ENCODE measurements at regions not wholly inside any gene's neighbourhood (a gene's known extent, or its start where the extent isn't known, plus 50 kb on each side); places are given as distances from the start of the nearest gene placed in this dataset.

- no peak for TF ChIP-seq POLR2A (IDR thresholded peaks at IDR 0.05; ENCODE audit: low read depth, low read length)
- no peak for TF ChIP-seq POLR2AphosphoS5 (IDR thresholded peaks at IDR 0.05; ENCODE audit: low read depth, low read length)
Measured at GRCh38 chr21:35840949-35841348, 219.4 kb downstream of the SETD4 start.

All from GM12892 (cell line).